EL (cell line): ENCODE measurements at regions not wholly inside any gene's neighbourhood (a gene's known extent, or its start where the extent isn't known, plus 50 kb on each side); places are given as distances from the start of the nearest gene placed in this dataset.
"Not testable (repeated sequence)": the region's sequence is repeated elsewhere in the genome, so short reads cannot be mapped to it uniquely, and the experiment has no call there.

Experiments used
- DNase-seq: peaks from one replicate; pipeline ENCODE4 v3.0.0-alpha.2; 2016

GRCh38 chr6:50358113-50358512 is 308.4 kb upstream of the DEFB112 start:
- no peak for DNase-seq

- DNase-seq = no peak
Observed at GRCh38 chr6:50361641-50362331, 312.1 kb upstream of the DEFB112 start.

- no peak for DNase-seq
Observed at GRCh38 chr6:50362706-50363105, 313.0 kb upstream of the DEFB112 start.

- no peak for DNase-seq
Observed at GRCh38 chr6:50369996-50370395, 320.3 kb upstream of the DEFB112 start.

GRCh38 chr6:50380406-50381098 is 330.8 kb upstream of the DEFB112 start:
- no peak for DNase-seq

GRCh38 chr6:50381099-50381415 is 331.3 kb upstream of the DEFB112 start:
- no peak for DNase-seq

GRCh38 chr6:50390416-50390815 is 322.9 kb upstream of the TFAP2D start:
- no peak for DNase-seq

GRCh38 chr6:50394139-50394538 is 319.2 kb upstream of the TFAP2D start:
- DNase-seq = not testable (repeated sequence)

GRCh38 chr6:50404643-50405042 is 308.7 kb upstream of the TFAP2D start:
- DNase-seq = no peak

GRCh38 chr6:50410579-50410978 is 302.7 kb upstream of the TFAP2D start:
- no peak for DNase-seq

GRCh38 chr6:50421041-50421440 is 292.3 kb upstream of the TFAP2D start:
- not testable (repeated sequence) for DNase-seq

- no peak for DNase-seq
Observed at GRCh38 chr6:50427267-50427666, 286.1 kb upstream of the TFAP2D start.

- no peak for DNase-seq
Observed at GRCh38 chr6:50437901-50438300, 275.4 kb upstream of the TFAP2D start.

- DNase-seq = no peak
Observed at GRCh38 chr6:50442531-50443040, 270.7 kb upstream of the TFAP2D start.

- no peak for DNase-seq
Observed at GRCh38 chr6:50443144-50443543, 270.2 kb upstream of the TFAP2D start.

- no peak for DNase-seq
Observed at GRCh38 chr6:50449128-50449527, 264.2 kb upstream of the TFAP2D start.

- no peak for DNase-seq
Observed at GRCh38 chr6:50451826-50452400, 261.4 kb upstream of the TFAP2D start.

GRCh38 chr6:50455029-50455428 is 258.3 kb upstream of the TFAP2D start:
- no peak for DNase-seq

GRCh38 chr6:50457351-50457750 is 256.0 kb upstream of the TFAP2D start:
- no peak for DNase-seq

GRCh38 chr6:50461696-50462095 is 251.6 kb upstream of the TFAP2D start:
- DNase-seq = no peak

GRCh38 chr6:50463931-50464330 is 249.4 kb upstream of the TFAP2D start:
- no peak for DNase-seq

- DNase-seq = no peak
Observed at GRCh38 chr6:50467931-50468330, 245.4 kb upstream of the TFAP2D start.

GRCh38 chr6:50471041-50471440 is 242.3 kb upstream of the TFAP2D start:
- DNase-seq = no peak

GRCh38 chr6:50510361-50510760 is 203.0 kb upstream of the TFAP2D start:
- no peak for DNase-seq
